HG03571 (cell line): ENCODE measurements at regions not wholly inside any gene's neighbourhood (a gene's known extent, or its start where the extent isn't known, plus 50 kb on each side); places are given as distances from the start of the nearest gene placed in this dataset.
"Not testable (repeated sequence)": the region's sequence is repeated elsewhere in the genome, so short reads cannot be mapped to it uniquely, and the experiment has no call there.

ENCODE experiments used
- ATAC-seq: cut with Tn5 transposase; IDR thresholded peaks from one replicate; pipeline ENCODE4 v1.9.1; 2021; ENCODE audit not compliant: unreplicated experiment

GRCh38 chr5:56632199-56632598 lies 183.2 kb upstream of the MAP3K1 start:
- ATAC-seq: no peak

- no peak for ATAC-seq
Measured at GRCh38 chr5:56631719-56632118, 183.6 kb upstream of the MAP3K1 start.

- not testable (repeated sequence) for ATAC-seq
Measured at GRCh38 chr5:56628616-56629015, 186.7 kb upstream of the MAP3K1 start.

DNA sequence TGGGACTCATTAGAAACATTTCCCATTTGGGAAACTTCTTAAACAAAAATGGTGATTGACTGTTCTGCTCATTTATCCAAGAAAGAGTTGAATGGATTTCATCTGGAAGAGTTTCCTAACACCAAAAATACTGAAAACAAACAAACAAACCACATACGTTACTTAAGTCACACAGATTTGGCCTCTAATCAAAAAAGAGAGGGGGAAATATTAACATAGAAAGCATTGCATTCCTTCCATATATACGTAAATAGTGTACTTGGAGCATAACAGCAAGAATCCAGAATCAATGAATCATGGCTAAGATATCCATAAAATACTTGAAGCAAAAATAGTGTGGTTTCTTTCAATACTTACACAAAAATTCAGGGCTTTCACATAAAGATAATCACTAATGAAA lies 189.8 kb upstream of the MAP3K1 start:
- no peak for ATAC-seq

DNA sequence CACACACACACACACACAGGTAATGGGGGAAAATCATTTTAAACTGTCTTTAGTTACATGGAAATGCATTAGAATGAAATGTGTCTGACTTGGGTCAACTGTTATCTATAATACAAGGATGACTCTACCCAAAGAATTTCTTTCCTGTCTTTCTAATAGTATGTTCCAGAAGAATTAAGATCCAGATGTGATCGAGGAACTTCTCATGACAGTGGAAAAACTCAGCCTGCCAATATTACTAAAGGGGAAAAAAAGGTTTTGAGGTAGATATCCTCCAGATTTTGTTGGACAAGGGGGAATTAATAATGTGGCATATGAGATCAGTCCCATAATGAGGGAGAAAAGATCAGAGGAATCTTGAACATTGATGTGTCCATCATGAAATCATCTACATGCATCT lies 190.6 kb upstream of the MAP3K1 start:
- no peak for ATAC-seq

DNA sequence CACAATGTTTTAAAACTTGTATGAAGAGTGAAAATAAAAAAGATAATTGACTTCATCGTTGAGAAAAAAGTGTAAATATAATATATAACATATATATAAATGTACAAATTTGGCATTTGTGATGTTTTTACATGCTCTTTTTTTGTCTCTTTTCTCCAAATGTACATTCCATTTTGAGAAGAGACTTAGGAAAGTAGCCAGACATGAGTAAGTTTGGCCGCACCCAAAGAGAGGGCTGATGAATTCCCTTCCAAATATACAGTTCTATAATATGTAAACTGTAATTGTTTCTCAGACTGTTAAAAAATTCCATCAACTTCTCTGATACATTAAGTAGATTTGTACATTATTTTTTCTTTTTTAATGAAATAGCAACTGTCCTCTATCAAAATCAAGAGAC lies 193.2 kb upstream of the MAP3K1 start:
- ATAC-seq: no peak

DNA sequence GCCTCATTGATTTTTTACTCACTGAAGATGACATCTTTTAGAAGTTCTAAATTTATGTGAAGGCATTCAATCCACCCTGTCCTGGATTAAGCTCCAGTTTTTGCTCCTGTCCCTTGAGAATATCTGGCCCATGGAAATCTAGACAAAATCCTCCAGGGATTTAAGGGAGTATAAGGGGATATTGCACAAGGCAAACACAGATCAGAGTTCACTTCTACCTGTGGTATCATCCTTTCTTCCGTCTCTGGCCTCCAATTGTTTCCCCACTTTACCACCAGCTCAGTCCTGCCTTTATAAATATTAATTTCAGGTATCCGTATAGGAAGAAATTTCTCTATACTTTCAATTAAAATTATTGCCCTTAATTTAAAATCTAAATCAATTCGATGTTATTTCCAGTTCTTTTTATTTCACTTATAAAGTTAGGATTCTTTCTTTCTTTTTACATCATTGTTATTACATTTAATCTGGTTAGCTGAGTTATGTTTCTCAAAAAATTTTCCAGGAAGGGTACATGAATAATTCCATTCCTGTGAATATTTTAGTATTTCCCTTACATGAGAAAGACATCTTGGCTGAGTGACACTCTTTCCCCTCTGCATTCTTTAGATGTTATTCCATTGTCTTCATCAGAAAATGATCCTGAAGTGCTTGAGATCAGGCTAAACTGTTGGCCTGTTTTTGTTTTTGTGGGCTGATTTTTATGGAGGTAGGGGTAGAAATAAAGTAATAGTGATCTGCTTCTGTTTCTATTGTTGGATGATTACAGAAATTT lies 194.3 kb upstream of the MAP3K1 start:
- no peak for ATAC-seq

- ATAC-seq: no peak
Measured at GRCh38 chr5:56617998-56618397, 197.4 kb upstream of the MAP3K1 start.

DNA sequence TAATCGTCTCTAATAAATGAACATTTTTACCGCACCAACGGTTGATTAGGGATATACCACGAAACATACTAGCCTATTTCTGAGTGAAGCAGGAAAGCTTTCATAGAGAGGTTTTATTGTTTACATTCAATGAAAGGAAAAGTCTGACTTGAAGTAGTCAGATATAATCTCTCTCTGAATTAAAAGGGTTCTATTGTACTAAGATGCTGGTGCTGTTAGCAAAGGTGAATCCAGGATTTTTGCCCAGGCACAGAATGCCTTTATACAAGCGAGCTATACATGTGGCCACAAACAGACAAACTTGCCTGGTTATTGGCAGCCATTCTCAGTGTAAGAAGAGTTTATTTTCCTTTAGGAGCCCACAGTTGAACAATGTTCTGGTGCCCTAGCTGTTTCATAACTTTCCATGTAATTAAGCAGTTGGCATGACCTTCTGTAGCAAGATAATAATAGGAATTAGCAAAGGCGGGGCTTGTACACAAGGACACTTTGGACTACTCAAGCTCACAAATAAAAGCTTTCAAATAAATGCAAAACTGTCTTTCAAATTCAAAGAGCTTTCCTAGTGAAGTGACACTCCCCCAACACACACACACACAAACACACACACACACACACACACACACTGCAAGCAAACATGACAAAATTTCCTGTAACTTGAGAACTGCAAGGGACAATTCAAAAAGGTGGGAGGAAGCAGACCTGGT lies 198.7 kb upstream of the MAP3K1 start:
- ATAC-seq: no peak

- no peak for ATAC-seq
Measured at GRCh38 chr5:56615361-56616153, 199.8 kb upstream of the MAP3K1 start.

GRCh38 chr5:56612759-56613158 lies 202.6 kb upstream of the MAP3K1 start:
- ATAC-seq: no peak

- no peak for ATAC-seq
Measured at GRCh38 chr5:56612353-56612752, 203.0 kb upstream of the MAP3K1 start.

- ATAC-seq: no peak
Measured at GRCh38 chr5:56610093-56610698, 205.2 kb upstream of the MAP3K1 start.

GRCh38 chr5:56608217-56608925 lies 207.0 kb upstream of the MAP3K1 start:
- no peak for ATAC-seq

- ATAC-seq: no peak
Measured at GRCh38 chr5:56607551-56607950, 207.8 kb upstream of the MAP3K1 start.

DNA sequence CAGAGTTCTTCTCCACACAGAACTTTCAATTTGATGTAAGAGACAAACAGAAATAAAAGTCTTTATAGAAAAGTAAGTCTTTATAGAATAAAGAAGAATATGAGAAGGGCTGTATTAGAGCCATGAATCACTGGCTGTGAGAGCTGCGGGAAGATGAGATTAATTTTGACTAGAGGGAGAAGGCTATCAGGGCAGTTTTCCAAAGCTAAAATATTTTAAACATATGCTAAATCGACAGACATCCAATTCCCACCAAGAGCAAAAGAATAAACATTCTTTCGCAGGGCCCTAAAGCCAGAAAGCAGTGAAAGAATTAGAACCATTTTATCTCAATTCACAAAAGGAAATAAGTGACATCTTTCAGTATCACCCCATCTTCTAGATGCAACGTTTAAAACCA lies 208.3 kb upstream of the MAP3K1 start:
- no peak for ATAC-seq

- no peak for ATAC-seq
Measured at GRCh38 chr5:56606192-56606591, 209.2 kb upstream of the MAP3K1 start.

- ATAC-seq: no peak
Measured at GRCh38 chr5:56605231-56605630, 210.1 kb upstream of the MAP3K1 start.

- ATAC-seq: no peak
Measured at GRCh38 chr5:56601641-56602071, 213.7 kb upstream of the MAP3K1 start.

GRCh38 chr5:56598941-56599340 lies 216.4 kb upstream of the MAP3K1 start:
- no peak for ATAC-seq

- no peak for ATAC-seq
Measured at GRCh38 chr5:56596155-56596554, 219.2 kb upstream of the MAP3K1 start.
